ENCODE measurements at regions not wholly inside any gene's neighbourhood (a gene's known extent, or its start where the extent isn't known, plus 50 kb on each side); places are given as distances from the start of the nearest gene placed in this dataset.

DNA sequence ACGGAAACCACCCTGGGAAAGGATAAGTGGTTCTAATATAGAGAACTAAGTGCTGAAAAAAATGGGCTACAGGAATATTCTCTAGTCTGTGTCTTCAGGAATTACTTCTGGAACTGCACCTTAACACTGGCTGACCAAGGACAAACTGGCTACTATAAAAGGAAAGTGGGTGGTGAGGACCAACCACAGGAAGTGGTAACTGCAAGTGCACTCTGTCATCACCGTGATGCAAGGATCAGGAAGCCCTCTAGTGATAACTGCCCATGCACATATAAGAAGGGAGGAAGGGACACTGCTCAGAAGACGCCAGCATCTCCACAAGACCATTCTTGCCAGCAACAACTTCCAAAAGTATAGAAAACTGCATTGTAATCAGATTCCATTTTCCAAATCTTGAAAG lies 424.4 kb upstream of the RGPD4 start:
- 62 to 70% (median 69%) methylated on average over 3 of the region's 3 CpGs for WGBS, 3 donors
- no peaks in the 10 kb centered on the region for H3K4me1 ChIP-seq
- H3K27me3 ChIP-seq (ENCODE audit: insufficient read depth in 3 of 3, low read length in 2 of 3): no peaks in the 10 kb centered on the region
- TF ChIP-seq, protein P1, sequence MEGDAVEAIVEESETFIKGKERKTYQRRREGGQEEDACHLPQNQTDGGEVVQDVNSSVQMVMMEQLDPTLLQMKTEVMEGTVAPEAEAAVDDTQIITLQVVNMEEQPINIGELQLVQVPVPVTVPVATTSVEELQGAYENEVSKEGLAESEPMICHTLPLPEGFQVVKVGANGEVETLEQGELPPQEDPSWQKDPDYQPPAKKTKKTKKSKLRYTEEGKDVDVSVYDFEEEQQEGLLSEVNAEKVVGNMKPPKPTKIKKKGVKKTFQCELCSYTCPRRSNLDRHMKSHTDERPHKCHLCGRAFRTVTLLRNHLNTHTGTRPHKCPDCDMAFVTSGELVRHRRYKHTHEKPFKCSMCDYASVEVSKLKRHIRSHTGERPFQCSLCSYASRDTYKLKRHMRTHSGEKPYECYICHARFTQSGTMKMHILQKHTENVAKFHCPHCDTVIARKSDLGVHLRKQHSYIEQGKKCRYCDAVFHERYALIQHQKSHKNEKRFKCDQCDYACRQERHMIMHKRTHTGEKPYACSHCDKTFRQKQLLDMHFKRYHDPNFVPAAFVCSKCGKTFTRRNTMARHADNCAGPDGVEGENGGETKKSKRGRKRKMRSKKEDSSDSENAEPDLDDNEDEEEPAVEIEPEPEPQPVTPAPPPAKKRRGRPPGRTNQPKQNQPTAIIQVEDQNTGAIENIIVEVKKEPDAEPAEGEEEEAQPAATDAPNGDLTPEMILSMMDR (IDR thresholded peaks at IDR 0.05): no peak
- ATAC-seq: no peak
- no peaks in the 10 kb centered on the region for H3K36me3 ChIP-seq (ENCODE audit: insufficient read depth in 1 of 2, low read depth in 1 of 2)
- intact Hi-C loops (cut with DNase I): no loop called here
- no peak for DNase-seq
- H3K4me3 ChIP-seq: no peak overlapping the region
- no peak overlapping the region for H3K27ac ChIP-seq
- no peaks in the 10 kb centered on the region for H3K9me3 ChIP-seq

DNA sequence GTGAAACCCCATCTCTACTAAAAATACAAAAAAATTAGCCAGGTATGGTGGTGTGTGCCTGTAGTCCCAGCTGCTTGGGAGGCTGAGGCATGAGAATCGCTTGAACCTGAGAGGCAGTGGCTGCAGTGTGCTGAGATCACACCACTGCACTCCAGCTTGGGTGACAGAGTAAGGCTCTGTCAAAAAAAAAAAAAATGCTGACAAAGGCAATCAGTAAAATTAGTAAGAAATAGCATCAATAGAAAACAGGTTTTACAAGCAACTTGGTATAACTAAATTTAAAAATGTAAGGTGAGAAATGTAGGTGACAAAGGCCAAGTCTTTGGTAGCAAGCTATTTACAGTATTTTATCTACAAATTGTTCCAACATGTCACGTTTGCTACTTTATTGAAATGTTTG lies 421.4 kb upstream of the RGPD4 start:
- 85 to 86% (median 85%) methylated on average over 2 of the region's 2 CpGs for WGBS, 3 donors
- intact Hi-C loops (cut with DNase I): no loop called here
- H3K4me3 ChIP-seq: no peak overlapping the region
- H3K27ac ChIP-seq: no peak overlapping the region
- no peak for DNase-seq
- no peak for ATAC-seq
- H3K27me3 ChIP-seq (ENCODE audit: insufficient read depth in 3 of 3, low read length in 2 of 3): no peaks in the 10 kb centered on the region
- no peaks in the 10 kb centered on the region for H3K4me1 ChIP-seq
- H3K36me3 ChIP-seq (ENCODE audit: insufficient read depth in 1 of 2, low read depth in 1 of 2): no peaks in the 10 kb centered on the region
- no peaks in the 10 kb centered on the region for H3K9me3 ChIP-seq
- TF ChIP-seq, protein P1 (IDR thresholded peaks at IDR 0.05): no peak

DNA sequence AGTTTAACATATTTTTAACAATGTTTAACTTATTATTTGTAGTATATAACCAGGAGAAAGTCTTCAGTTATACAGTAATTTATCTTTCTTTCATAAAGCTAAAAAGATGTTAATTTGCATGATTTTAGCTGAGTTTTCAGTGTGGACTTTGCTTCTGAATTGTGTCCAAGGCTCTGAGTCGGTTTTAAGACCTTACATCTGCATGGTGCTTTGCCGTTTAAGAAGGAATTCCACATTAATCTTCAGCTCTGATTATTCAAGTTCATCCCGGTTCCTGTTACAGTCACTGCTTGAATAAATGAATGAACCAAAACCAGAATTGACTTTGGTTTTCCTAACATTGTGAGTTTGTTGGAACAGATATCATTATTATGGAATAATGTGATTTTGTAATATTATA lies 419.7 kb upstream of the RGPD4 start:
- Histone ChIP-seq H3K4me3 (no peak overlapping the region), H3K27ac (no peak overlapping the region), H3K4me1 (no peaks in the 10 kb centered on the region), H3K36me3 (ENCODE audit: insufficient read depth in 1 of 2, low read depth in 1 of 2) (no peaks in the 10 kb centered on the region), H3K27me3 (ENCODE audit: insufficient read depth in 3 of 3, low read length in 2 of 3) (no peaks in the 10 kb centered on the region), H3K9me3 (no peaks in the 10 kb centered on the region)
- intact Hi-C loops (cut with DNase I): no loop called here
- ATAC-seq (no peak), DNase-seq (no peak)
- WGBS, 3 donors: 24 to 28% (median 24%) methylated on average over 3 of the region's 3 CpGs
- TF ChIP-seq, protein P1 (IDR thresholded peaks at IDR 0.05): no peak

DNA sequence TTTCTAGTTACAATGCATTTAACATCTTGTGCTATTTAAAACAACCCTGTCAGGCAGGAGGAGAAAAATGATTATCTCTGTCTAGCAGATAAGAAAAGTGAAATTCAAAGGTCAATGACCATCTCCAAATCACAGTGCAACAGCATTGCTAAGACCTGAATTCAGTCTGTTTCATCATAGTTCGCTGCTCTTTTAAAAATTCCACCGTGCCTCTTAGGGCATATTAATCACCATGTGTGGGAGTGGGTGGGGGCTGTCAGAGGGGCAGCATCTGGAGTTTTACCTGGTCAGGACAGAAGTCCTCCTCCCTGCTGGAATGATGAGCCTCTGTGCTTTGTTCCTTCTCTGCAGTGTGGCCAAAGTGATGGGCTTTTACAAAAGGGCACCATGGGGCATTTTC lies 418.7 kb upstream of the RGPD4 start:
- intact Hi-C loops (cut with DNase I): no loop called here
- TF ChIP-seq, protein P1 (IDR thresholded peaks at IDR 0.05): no peak
- no peak overlapping the region for H3K27ac ChIP-seq
- no peak for DNase-seq
- H3K4me1 ChIP-seq: no peaks in the 10 kb centered on the region
- no peaks in the 10 kb centered on the region for H3K27me3 ChIP-seq (ENCODE audit: insufficient read depth in 3 of 3, low read length in 2 of 3)
- WGBS, 3 donors: 71 to 78% (median 73%) methylated on average over 2 of the region's 2 CpGs
- H3K9me3 ChIP-seq: no peaks in the 10 kb centered on the region
- no peak overlapping the region for H3K4me3 ChIP-seq
- no peak for ATAC-seq
- no peaks in the 10 kb centered on the region for H3K36me3 ChIP-seq (ENCODE audit: insufficient read depth in 1 of 2, low read depth in 1 of 2)

DNA sequence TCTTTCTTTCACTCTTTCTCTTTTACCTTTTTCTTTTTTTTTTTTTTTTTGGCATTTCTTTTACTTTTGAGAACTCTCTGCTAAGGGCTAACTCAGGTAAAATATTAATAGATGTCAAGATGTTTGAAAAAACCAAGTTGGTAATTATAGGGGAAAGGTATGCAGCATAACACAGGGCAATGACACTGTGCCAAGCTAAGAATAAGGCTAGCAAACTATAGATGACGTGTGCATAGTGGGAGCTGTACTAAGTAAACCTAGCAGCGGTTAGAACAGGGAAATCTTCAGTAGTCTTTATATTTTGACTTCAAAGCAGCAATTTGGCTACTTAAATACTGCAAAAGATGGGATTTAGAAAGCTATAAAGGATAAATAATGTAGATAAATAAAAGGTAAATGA lies 415.4 kb upstream of the RGPD4 start:
- no peaks in the 10 kb centered on the region for H3K36me3 ChIP-seq (ENCODE audit: insufficient read depth in 1 of 2, low read depth in 1 of 2)
- H3K27me3 ChIP-seq (ENCODE audit: insufficient read depth in 3 of 3, low read length in 2 of 3): no peaks in the 10 kb centered on the region
- no peaks in the 10 kb centered on the region for H3K9me3 ChIP-seq
- intact Hi-C loops (cut with DNase I): no loop called here
- no peaks in the 10 kb centered on the region for H3K4me1 ChIP-seq
- no peak for ATAC-seq
- no peak overlapping the region for H3K27ac ChIP-seq
- TF ChIP-seq, protein P1 (IDR thresholded peaks at IDR 0.05): no peak
- DNase-seq: no peak
- H3K4me3 ChIP-seq: no peak overlapping the region
- 87 to 92% (median 88%) methylated on average over 2 of the region's 2 CpGs for WGBS, 3 donors

All from psoas muscle (tissue), 7 donors.